ENCODE measurements at regions not wholly inside any gene's neighbourhood (a gene's known extent, or its start where the extent isn't known, plus 50 kb on each side); places are given as distances from the start of the nearest gene placed in this dataset.
A peak's percentile ranks its signal among the peaks of the same experiment; 100 is the strongest.

GRCh38 chr1:113219377-113219776 is 146.4 kb downstream of the LRIG2 start:
- TF ChIP-seq RAD21 (IDR thresholded peaks at IDR 0.05; ENCODE audit: low read depth) (peak; percentile 36), MAX (IDR thresholded peaks at IDR 0.05) (no peak)

- TF ChIP-seq TEAD4 (IDR thresholded peaks at IDR 0.05) (no peak), MAX (IDR thresholded peaks at IDR 0.05) (no peak), USF1 (IDR thresholded peaks at IDR 0.05) (no peak), RAD21 (IDR thresholded peaks at IDR 0.05; ENCODE audit: low read depth) (no peak), ZBTB7A (IDR thresholded peaks at IDR 0.05; ENCODE audit: low read depth) (no peak), YY1 (IDR thresholded peaks at IDR 0.05; ENCODE audit: low read depth) (no peak)
- TF ChIP-seq, protein P1, sequence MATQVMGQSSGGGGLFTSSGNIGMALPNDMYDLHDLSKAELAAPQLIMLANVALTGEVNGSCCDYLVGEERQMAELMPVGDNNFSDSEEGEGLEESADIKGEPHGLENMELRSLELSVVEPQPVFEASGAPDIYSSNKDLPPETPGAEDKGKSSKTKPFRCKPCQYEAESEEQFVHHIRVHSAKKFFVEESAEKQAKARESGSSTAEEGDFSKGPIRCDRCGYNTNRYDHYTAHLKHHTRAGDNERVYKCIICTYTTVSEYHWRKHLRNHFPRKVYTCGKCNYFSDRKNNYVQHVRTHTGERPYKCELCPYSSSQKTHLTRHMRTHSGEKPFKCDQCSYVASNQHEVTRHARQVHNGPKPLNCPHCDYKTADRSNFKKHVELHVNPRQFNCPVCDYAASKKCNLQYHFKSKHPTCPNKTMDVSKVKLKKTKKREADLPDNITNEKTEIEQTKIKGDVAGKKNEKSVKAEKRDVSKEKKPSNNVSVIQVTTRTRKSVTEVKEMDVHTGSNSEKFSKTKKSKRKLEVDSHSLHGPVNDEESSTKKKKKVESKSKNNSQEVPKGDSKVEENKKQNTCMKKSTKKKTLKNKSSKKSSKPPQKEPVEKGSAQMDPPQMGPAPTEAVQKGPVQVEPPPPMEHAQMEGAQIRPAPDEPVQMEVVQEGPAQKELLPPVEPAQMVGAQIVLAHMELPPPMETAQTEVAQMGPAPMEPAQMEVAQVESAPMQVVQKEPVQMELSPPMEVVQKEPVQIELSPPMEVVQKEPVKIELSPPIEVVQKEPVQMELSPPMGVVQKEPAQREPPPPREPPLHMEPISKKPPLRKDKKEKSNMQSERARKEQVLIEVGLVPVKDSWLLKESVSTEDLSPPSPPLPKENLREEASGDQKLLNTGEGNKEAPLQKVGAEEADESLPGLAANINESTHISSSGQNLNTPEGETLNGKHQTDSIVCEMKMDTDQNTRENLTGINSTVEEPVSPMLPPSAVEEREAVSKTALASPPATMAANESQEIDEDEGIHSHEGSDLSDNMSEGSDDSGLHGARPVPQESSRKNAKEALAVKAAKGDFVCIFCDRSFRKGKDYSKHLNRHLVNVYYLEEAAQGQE (IDR thresholded peaks at IDR 0.05; ENCODE audit: low read depth): no peak
Observed at GRCh38 chr1:113219828-113220227, 146.8 kb downstream of the LRIG2 start.

GRCh38 chr1:113223040-113223439 is 150.0 kb downstream of the LRIG2 start:
- TF ChIP-seq NFIC (IDR thresholded peaks at IDR 0.05) (no peak), TAF1 (IDR thresholded peaks at IDR 0.05; ENCODE audit: low read depth) (no peak), EGR1 (IDR thresholded peaks at IDR 0.05) (no peak)

DNA sequence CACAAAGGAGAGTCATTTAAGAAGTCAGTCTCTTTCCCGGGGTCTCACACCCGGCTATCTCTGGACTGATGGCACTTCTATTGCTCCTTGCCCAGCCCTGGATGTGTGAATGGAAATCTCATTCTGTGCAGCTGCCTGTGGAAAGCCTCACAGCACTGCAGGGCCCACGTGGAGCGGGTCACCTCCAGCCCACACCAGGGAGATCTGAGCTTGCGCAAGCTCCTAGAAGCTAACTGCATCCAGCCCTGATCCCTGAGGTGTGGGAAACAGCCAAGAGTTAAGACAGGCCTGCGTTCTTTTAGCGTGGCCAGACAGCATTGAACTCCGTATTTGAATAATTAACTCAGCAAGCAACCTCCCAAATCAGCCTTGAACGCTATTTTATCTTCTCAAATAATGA is 150.5 kb downstream of the LRIG2 start:
- TF ChIP-seq TCF12 (IDR thresholded peaks at IDR 0.05; ENCODE audit: low read depth) (no peak), TEAD4 (IDR thresholded peaks at IDR 0.05) (no peak), ZBTB7A (IDR thresholded peaks at IDR 0.05; ENCODE audit: low read depth) (no peak), MAX (IDR thresholded peaks at IDR 0.05) (no peak), CREB1 (IDR thresholded peaks at IDR 0.05; ENCODE audit: low read depth) (no peak), TAF1 (IDR thresholded peaks at IDR 0.05; ENCODE audit: low read depth) (no peak), EGR1 (IDR thresholded peaks at IDR 0.05) (no peak), RAD21 (IDR thresholded peaks at IDR 0.05; ENCODE audit: low read depth) (no peak)

- no peak for TF ChIP-seq TEAD4 (IDR thresholded peaks at IDR 0.05)
- no peak for TF ChIP-seq EGR1 (IDR thresholded peaks at IDR 0.05)
- TF ChIP-seq MAX (IDR thresholded peaks at IDR 0.05): no peak
- TF ChIP-seq CREB1 (IDR thresholded peaks at IDR 0.05; ENCODE audit: low read depth): no peak
- no peak for TF ChIP-seq TCF12 (IDR thresholded peaks at IDR 0.05; ENCODE audit: low read depth)
- TF ChIP-seq CEBPB (IDR thresholded peaks at IDR 0.05): no peak
- no peak for TF ChIP-seq EP300 (IDR thresholded peaks at IDR 0.05; ENCODE audit: borderline replicate concordance)
- TF ChIP-seq, protein P1 (IDR thresholded peaks at IDR 0.05; ENCODE audit: low read depth): no peak
- no peak for TF ChIP-seq RAD21 (IDR thresholded peaks at IDR 0.05; ENCODE audit: low read depth)
- TF ChIP-seq NFIC (IDR thresholded peaks at IDR 0.05): no peak
- no peak for TF ChIP-seq ZBTB7A (IDR thresholded peaks at IDR 0.05; ENCODE audit: low read depth)
- no peak for TF ChIP-seq USF1 (IDR thresholded peaks at IDR 0.05)
- TF ChIP-seq TAF1 (IDR thresholded peaks at IDR 0.05; ENCODE audit: low read depth): no peak
Observed at GRCh38 chr1:113226148-113226547, 153.2 kb downstream of the LRIG2 start.

- TF ChIP-seq EP300 (IDR thresholded peaks at IDR 0.05; ENCODE audit: borderline replicate concordance) (no peak), CREB1 (IDR thresholded peaks at IDR 0.05; ENCODE audit: low read depth) (no peak), FOXM1 (IDR thresholded peaks at IDR 0.05; ENCODE audit: borderline replicate concordance, low read depth) (no peak), NFIC (IDR thresholded peaks at IDR 0.05) (no peak), CEBPB (IDR thresholded peaks at IDR 0.05) (no peak), YY1 (IDR thresholded peaks at IDR 0.05; ENCODE audit: low read depth) (no peak), USF1 (IDR thresholded peaks at IDR 0.05) (no peak), TAF1 (IDR thresholded peaks at IDR 0.05; ENCODE audit: low read depth) (no peak), RAD21 (IDR thresholded peaks at IDR 0.05; ENCODE audit: low read depth) (no peak), EGR1 (IDR thresholded peaks at IDR 0.05) (no peak), TEAD4 (IDR thresholded peaks at IDR 0.05) (no peak), ZBTB7A (IDR thresholded peaks at IDR 0.05; ENCODE audit: low read depth) (no peak), TCF12 (IDR thresholded peaks at IDR 0.05; ENCODE audit: low read depth) (no peak), MAX (IDR thresholded peaks at IDR 0.05) (no peak)
- TF ChIP-seq, protein P1 (IDR thresholded peaks at IDR 0.05; ENCODE audit: low read depth): no peak
Observed at GRCh38 chr1:113231866-113232265, 158.4 kb upstream of the MAGI3 start.

All from Ishikawa (cell line).